SK-N-SH (cell line): ENCODE measurements at regions not wholly inside any gene's neighbourhood (a gene's known extent, or its start where the extent isn't known, plus 50 kb on each side); places are given as distances from the start of the nearest gene placed in this dataset.

Experiments used
- CTCF ChIA-PET: fragments of 300-600, 350-600 bp; formaldehyde crosslinking; extraction: SDS; loops from one replicate; lab custom pipeline; 2021; lab: Yijun Ruan, JAX
- POLR2A ChIA-PET: fragments of 350-600 bp; sonication (Branson Sonifier 250); formaldehyde crosslinking; extraction: SDS; loops from one replicate; lab custom pipeline; 2020; ENCODE audit warnings: antibody characterized with exemption, inconsistent platforms; lab: Yijun Ruan, JAX
- DNase-seq: peaks from one replicate; pipeline ENCODE4 v3.0.0; 2012
- H2AFZ ChIP-seq: fragments of 200-600 bp; sonication (generic); 2 replicates; pipeline ENCODE4 v1.8.1; 2016; ENCODE audit warnings: antibody characterized with exemption, mild to moderate bottlenecking, low read depth
- H3F3A ChIP-seq: fragments of 200-600 bp; sonication (generic); replicated peaks from 2 replicates; pipeline ENCODE3; 2016; ENCODE audit warnings: antibody characterized with exemption, mild to moderate bottlenecking; ENCODE audit not compliant: insufficient read depth
- H3K27ac ChIP-seq, 2 experiments: fragments of 200-500 bp in 1 of 2; fragments of 200-600 bp in 1 of 2; sonication (Bioruptor generic) in 1 of 2; sonication (generic), shearing (Covaris generic) in 1 of 2; 2 replicates each; pipeline versions ENCODE4 v1.5.1 to v1.6.1; 2014 to 2016; ENCODE audit warnings: low read depth in 2 of 2, inconsistent platforms in 1 of 2, low read length in 1 of 2, mild to moderate bottlenecking in 1 of 2, mixed read lengths in 1 of 2
- H3K27me3 ChIP-seq: fragments of 200-600 bp; sonication (generic), shearing (Covaris generic); 2 replicates; pipeline ENCODE4 v1.6.1; 2016; ENCODE audit warnings: mixed run types; ENCODE audit not compliant: insufficient read depth
- H3K36me3 ChIP-seq, 2 experiments: fragments of 200-500 bp in 1 of 2; fragments of 200-600 bp in 1 of 2; sonication (Bioruptor generic) in 1 of 2; sonication (generic) in 1 of 2; replicated peaks in 1 of 2; 2 replicates each; pipeline versions ENCODE3 to v1.5.1; 2014 to 2016; ENCODE audit warnings: low read length in 1 of 2, mild to moderate bottlenecking in 1 of 2; ENCODE audit not compliant: insufficient read depth in 2 of 2, control insufficient read depth in 1 of 2
- H3K4me1 ChIP-seq, 2 experiments: fragments of 200-500 bp in 1 of 2; fragments of 200-600 bp in 1 of 2; sonication (Bioruptor generic) in 1 of 2; sonication (generic), shearing (Covaris generic) in 1 of 2; 2 replicates each; pipeline versions ENCODE4 v1.5.1 to v1.6.1; 2014 to 2016; ENCODE audit warnings: low read depth in 1 of 2, low read length in 1 of 2, mixed run types in 1 of 2; ENCODE audit not compliant: insufficient read depth in 2 of 2, control insufficient read depth in 1 of 2
- H3K4me2 ChIP-seq: fragments of 200-600 bp; sonication (generic), shearing (Covaris generic); 2 replicates; pipeline ENCODE4 v1.6.1; 2017; ENCODE audit warnings: mixed run types
- H3K4me3 ChIP-seq, 2 experiments: fragments of 200-500 bp in 1 of 2; fragments of 200-600 bp in 1 of 2; sonication (Bioruptor generic) in 1 of 2; sonication (generic), shearing (Covaris generic) in 1 of 2; 2 replicates each; pipeline versions ENCODE4 v1.5.1 to v1.8.1; 2014 to 2016; ENCODE audit warnings: low read depth in 2 of 2, inconsistent platforms in 1 of 2, low read length in 1 of 2, mild to moderate bottlenecking in 1 of 2, mixed read lengths in 1 of 2, moderate library complexity in 1 of 2
- H3K79me2 ChIP-seq: fragments of 200-600 bp; sonication (generic); 2 replicates; pipeline ENCODE4 v1.8.1; 2017; ENCODE audit warnings: mild to moderate bottlenecking; ENCODE audit not compliant: insufficient read depth
- H3K9ac ChIP-seq: fragments of 200-600 bp; sonication (generic); 2 replicates; pipeline ENCODE4 v1.6.1; 2017; ENCODE audit warnings: mixed run types
- H3K9me2 ChIP-seq: fragments of 200-600 bp; sonication (generic); 2 replicates; pipeline ENCODE4 v1.6.1; 2017; ENCODE audit warnings: mixed run types
- H3K9me3 ChIP-seq: fragments of 200-600 bp; sonication (generic); 2 replicates; pipeline ENCODE4 v1.6.1; 2017; ENCODE audit warnings: mixed run types, mild to moderate bottlenecking, moderate library complexity
- H4K20me1 ChIP-seq: fragments of 200-600 bp; sonication (generic); 2 replicates; pipeline ENCODE4 v1.6.1; 2017; ENCODE audit warnings: mild to moderate bottlenecking, mixed run types; ENCODE audit not compliant: insufficient read depth
- ELF1 ChIP-seq: IDR thresholded peaks from 2 replicates; pipeline ENCODE4 v1.4.0; 2012
- EP300 ChIP-seq, 2 experiments: IDR thresholded peaks; 2 replicates each; pipeline versions ENCODE4 v1.4.0 to v1.6.1; 2012; ENCODE audit warnings: borderline replicate concordance in 1 of 2, low read depth in 1 of 2, low read length in 1 of 2
- FOXJ3 ChIP-seq: sonication (generic); formaldehyde crosslinking; IDR thresholded peaks from 2 replicates; pipeline ENCODE4 v1.5.1; 2020; ENCODE audit warnings: mild to moderate bottlenecking, missing genetic modification reagents
- GABPA ChIP-seq: IDR thresholded peaks from 2 replicates; pipeline ENCODE4 v1.4.0; 2012; ENCODE audit warnings: low read depth, mild to moderate bottlenecking
- MEF2A ChIP-seq: IDR thresholded peaks from 2 replicates; pipeline ENCODE4 v1.4.0; 2012; ENCODE audit warnings: low read depth, borderline replicate concordance
- RCOR1 ChIP-seq: fragments of 150-350 bp; IDR thresholded peaks from 2 replicates; pipeline ENCODE4 v1.6.1; 2017; ENCODE audit warnings: antibody characterized with exemption, low read length
- RFX5 ChIP-seq: IDR thresholded peaks from 2 replicates; pipeline ENCODE4 v1.6.1; 2012; ENCODE audit warnings: mild to moderate bottlenecking, improper control_type of control experiment, low read length
- RXRA ChIP-seq: IDR thresholded peaks from 2 replicates; pipeline ENCODE4 v1.4.0; 2012; ENCODE audit warnings: low read depth, mild to moderate bottlenecking, borderline replicate concordance
- SMC3 ChIP-seq: IDR thresholded peaks from 2 replicates; pipeline ENCODE4 v1.6.1; 2012; ENCODE audit warnings: low read depth, low read length, improper control_type of control experiment
- WGBS: methylation state at CpG from one replicate; pipeline ENCODE4 v1.1.6; 2017; ENCODE audit warnings: low lambda C conversion rate; 5-methylcytosine and 5-hydroxymethylcytosine counted together
- small RNA-seq, 7 experiments: library from RNA; depleted of rRNA; stranded (forward); fragments of <200 nt; gene quantifications; one replicate each; pipeline ENCODE3, GENCODE V24; 2012
- TF ChIP-seq, protein P1 (sequence below): fragments of 150-350 bp; IDR thresholded peaks from 2 replicates; pipeline ENCODE4 v1.6.1; 2016; ENCODE audit warnings: mild to moderate bottlenecking, low read depth, low read length
- TF ChIP-seq, protein P2 (sequence below): IDR thresholded peaks from 2 replicates; pipeline ENCODE4 v1.4.0; 2012; ENCODE audit warnings: low read depth, borderline replicate concordance

DNA sequence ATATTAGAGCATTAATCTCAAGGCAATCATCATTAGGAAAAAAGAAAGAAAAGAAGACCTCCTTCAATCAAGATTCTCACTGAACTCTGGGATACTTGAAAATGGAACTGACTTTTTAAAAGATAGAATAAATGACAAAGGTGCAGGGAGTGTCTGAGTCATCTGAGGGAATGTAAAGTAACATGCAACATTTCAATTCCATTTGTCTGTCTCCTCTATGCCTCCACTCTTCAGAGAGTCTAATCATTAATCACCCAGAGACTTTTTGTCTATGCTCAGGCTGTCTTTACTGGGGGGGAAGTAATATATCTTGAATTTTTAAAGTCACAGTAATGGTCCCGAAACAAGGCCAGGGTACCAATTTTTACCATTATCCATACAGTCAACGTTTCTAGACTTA is 55.0 kb upstream of the PACRGL start:
- Histone ChIP-seq H3K36me3 (no peaks in the 10 kb centered on the region), H3K4me1 (no peaks in the 10 kb centered on the region; a peak in 1 of 4 replicates), H3F3A (no peaks in the 10 kb centered on the region), H3K4me3 (no peak overlapping the region)
- CTCF ChIA-PET: no interaction called here
- TF ChIP-seq GABPA (no peak), RXRA (no peak), RCOR1 (no peak), FOXJ3 (CRISPR knock-in tag) (no peak), ELF1 (no peak), EP300 (IDR thresholded peaks at IDR 0.05; ENCODE audit: borderline replicate concordance in 1 of 2, low read depth in 1 of 2, low read length in 1 of 2) (no peak), MEF2A (no peak), SMC3 (no peak)
- TF ChIP-seq, protein P1, sequence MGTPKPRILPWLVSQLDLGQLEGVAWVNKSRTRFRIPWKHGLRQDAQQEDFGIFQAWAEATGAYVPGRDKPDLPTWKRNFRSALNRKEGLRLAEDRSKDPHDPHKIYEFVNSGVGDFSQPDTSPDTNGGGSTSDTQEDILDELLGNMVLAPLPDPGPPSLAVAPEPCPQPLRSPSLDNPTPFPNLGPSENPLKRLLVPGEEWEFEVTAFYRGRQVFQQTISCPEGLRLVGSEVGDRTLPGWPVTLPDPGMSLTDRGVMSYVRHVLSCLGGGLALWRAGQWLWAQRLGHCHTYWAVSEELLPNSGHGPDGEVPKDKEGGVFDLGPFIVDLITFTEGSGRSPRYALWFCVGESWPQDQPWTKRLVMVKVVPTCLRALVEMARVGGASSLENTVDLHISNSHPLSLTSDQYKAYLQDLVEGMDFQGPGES: no peak
- TF ChIP-seq, protein P2, sequence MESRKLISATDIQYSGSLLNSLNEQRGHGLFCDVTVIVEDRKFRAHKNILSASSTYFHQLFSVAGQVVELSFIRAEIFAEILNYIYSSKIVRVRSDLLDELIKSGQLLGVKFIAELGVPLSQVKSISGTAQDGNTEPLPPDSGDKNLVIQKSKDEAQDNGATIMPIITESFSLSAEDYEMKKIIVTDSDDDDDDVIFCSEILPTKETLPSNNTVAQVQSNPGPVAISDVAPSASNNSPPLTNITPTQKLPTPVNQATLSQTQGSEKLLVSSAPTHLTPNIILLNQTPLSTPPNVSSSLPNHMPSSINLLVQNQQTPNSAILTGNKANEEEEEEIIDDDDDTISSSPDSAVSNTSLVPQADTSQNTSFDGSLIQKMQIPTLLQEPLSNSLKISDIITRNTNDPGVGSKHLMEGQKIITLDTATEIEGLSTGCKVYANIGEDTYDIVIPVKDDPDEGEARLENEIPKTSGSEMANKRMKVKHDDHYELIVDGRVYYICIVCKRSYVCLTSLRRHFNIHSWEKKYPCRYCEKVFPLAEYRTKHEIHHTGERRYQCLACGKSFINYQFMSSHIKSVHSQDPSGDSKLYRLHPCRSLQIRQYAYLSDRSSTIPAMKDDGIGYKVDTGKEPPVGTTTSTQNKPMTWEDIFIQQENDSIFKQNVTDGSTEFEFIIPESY: no peak
- TF ChIP-seq, all 33 proteins: peak for 0
- Histone ChIP-seq H3K79me2 (no peaks in the 10 kb centered on the region), H3K27ac (no peak overlapping the region), H3K9me2 (no peaks in the 10 kb centered on the region), H2AFZ (no peak overlapping the region), H3K9ac (no peak overlapping the region), H3K9me3 (no peaks in the 10 kb centered on the region), H3K27me3 (no peaks in the 10 kb centered on the region; the same call in 1 of the 2 replicates), H3K4me2 (no peak overlapping the region), H4K20me1 (no peaks in the 10 kb centered on the region)
- POLR2A ChIA-PET: no interaction called here
- no peak for DNase-seq
- WGBS: 57% methylated on average over 2 of the region's 2 CpGs

GRCh38 chr4:20646287-20646686 is 54.0 kb upstream of the PACRGL start:
- no peaks in the 10 kb centered on the region for H3F3A ChIP-seq
- DNase-seq: no peak
- H3K4me3 ChIP-seq: no peak overlapping the region
- H3K9me3 ChIP-seq: no peaks in the 10 kb centered on the region
- no peaks in the 10 kb centered on the region for H4K20me1 ChIP-seq
- H3K79me2 ChIP-seq: no peaks in the 10 kb centered on the region
- no peaks in the 10 kb centered on the region; a peak in 1 of 4 replicates for H3K4me1 ChIP-seq
- H3K9ac ChIP-seq: no peak overlapping the region
- TF ChIP-seq RFX5: no peak
- H3K4me2 ChIP-seq: no peak overlapping the region
- H2AFZ ChIP-seq: no peak overlapping the region
- no peak overlapping the region for H3K27ac ChIP-seq
- no peaks in the 10 kb centered on the region; the same call in 1 of the 2 replicates for H3K27me3 ChIP-seq
- no peaks in the 10 kb centered on the region for H3K36me3 ChIP-seq
- ChIA-PET CTCF (no interaction called here), POLR2A (no interaction called here)
- H3K9me2 ChIP-seq: no peaks in the 10 kb centered on the region

Small RNA genes lying in the stretch of these regions (small RNA-seq; reads per million reads assigned to genes)
- 10.1 to 328 (median 231) reads per million in 7 experiments for gene MIR218-1
